ENCODE measurements at regions not wholly inside any gene's neighbourhood (a gene's known extent, or its start where the extent isn't known, plus 50 kb on each side); places are given as distances from the start of the nearest gene placed in this dataset.

- Histone ChIP-seq H2AFZ (ENCODE audit: control insufficient read depth, low read length) (no peak overlapping the region), H3K4me3 (ENCODE audit: control insufficient read depth in 2 of 3, extremely low read depth in 1 of 3, insufficient read depth in 2 of 3, low read depth in 1 of 3, low read length in 3 of 3) (no peak overlapping the region), H3K4me2 (ENCODE audit: control insufficient read depth, extremely low read depth, insufficient read depth, low read depth, low read length) (no peak overlapping the region), H3K4me1 (ENCODE audit: control insufficient read depth, extremely low read depth, insufficient read depth, low read length) (no peaks in the 10 kb centered on the region), H3K36me3 (ENCODE audit: control insufficient read depth in 2 of 2, extremely low read depth in 1 of 2, insufficient read depth in 2 of 2, low read length in 2 of 2) (no peaks in the 10 kb centered on the region), H3K79me2 (ENCODE audit: control insufficient read depth, insufficient read depth, low read length) (no peaks in the 10 kb centered on the region), H3K9me1 (ENCODE audit: control insufficient read depth, extremely low read depth, insufficient read depth, low read length) (no peaks in the 10 kb centered on the region), H4K20me1 (ENCODE audit: control insufficient read depth, extremely low read depth, insufficient read depth, low read length) (no peaks in the 10 kb centered on the region), H3K9me3 (ENCODE audit: control insufficient read depth, low read depth, low read length) (no peaks in the 10 kb centered on the region), H3K27me3 (ENCODE audit: control insufficient read depth, extremely low read depth, insufficient read depth, low read length) (no peaks in the 10 kb centered on the region), H3K27ac (ENCODE audit: control insufficient read depth, insufficient read depth, low read length) (no peak overlapping the region), H3K9ac (ENCODE audit: control insufficient read depth, extremely low read depth, insufficient read depth, low read length) (no peak overlapping the region)
- TF ChIP-seq CTCF (optimal IDR thresholded peaks at IDR 0.05 in 1 of 3, IDR thresholded peaks at IDR 0.05 in 1 of 3, conservative IDR thresholded peaks at IDR 0.05 in 1 of 3; ENCODE audit: extremely low read depth in 1 of 3, insufficient read depth in 2 of 3, low read length in 3 of 3) (no peak), EZH2 (IDR thresholded peaks at IDR 0.05; ENCODE audit: low read length) (no peak)
- dilution Hi-C loops (cut with MboI; ENCODE audit: extremely low pct_ligation_motif_present, low sequenced_read_pairs): no loop called here
- no peak for FAIRE-seq
- DNase-seq (ENCODE audit: low read depth, low spot score): no peak
Measured at GRCh38 chr9:118596374-118597015, 772.7 kb downstream of the BRINP1 start.

- dilution Hi-C loops (cut with MboI; ENCODE audit: extremely low pct_ligation_motif_present, low sequenced_read_pairs): no loop called here
Measured at GRCh38 chr9:118606668-118607067, 762.6 kb downstream of the BRINP1 start.

More at GRCh38 chr9:118606668-118607067, 762.6 kb downstream of the BRINP1 start:
- H3K27ac ChIP-seq (ENCODE audit: control insufficient read depth, insufficient read depth, low read length): no peak overlapping the region
- no peaks in the 10 kb centered on the region for H3K9me3 ChIP-seq (ENCODE audit: control insufficient read depth, low read depth, low read length)
- no peak for TF ChIP-seq CTCF (optimal IDR thresholded peaks at IDR 0.05 in 1 of 3, IDR thresholded peaks at IDR 0.05 in 1 of 3, conservative IDR thresholded peaks at IDR 0.05 in 1 of 3; ENCODE audit: extremely low read depth in 1 of 3, insufficient read depth in 2 of 3, low read length in 3 of 3)
- no peak for TF ChIP-seq EZH2 (IDR thresholded peaks at IDR 0.05; ENCODE audit: low read length)
- no peaks in the 10 kb centered on the region for H3K79me2 ChIP-seq (ENCODE audit: control insufficient read depth, insufficient read depth, low read length)
- no peaks in the 10 kb centered on the region for H3K9me1 ChIP-seq (ENCODE audit: control insufficient read depth, extremely low read depth, insufficient read depth, low read length)
- DNase-seq (ENCODE audit: low read depth, low spot score) (no peak), FAIRE-seq (no peak)
- H3K36me3 ChIP-seq (ENCODE audit: control insufficient read depth in 2 of 2, extremely low read depth in 1 of 2, insufficient read depth in 2 of 2, low read length in 2 of 2): no peaks in the 10 kb centered on the region
- H3K27me3 ChIP-seq (ENCODE audit: control insufficient read depth, extremely low read depth, insufficient read depth, low read length): no peaks in the 10 kb centered on the region
- H4K20me1 ChIP-seq (ENCODE audit: control insufficient read depth, extremely low read depth, insufficient read depth, low read length): no peaks in the 10 kb centered on the region
- H2AFZ ChIP-seq (ENCODE audit: control insufficient read depth, low read length): no peak overlapping the region
- H3K4me2 ChIP-seq (ENCODE audit: control insufficient read depth, extremely low read depth, insufficient read depth, low read depth, low read length): no peak overlapping the region
- no peaks in the 10 kb centered on the region for H3K4me1 ChIP-seq (ENCODE audit: control insufficient read depth, extremely low read depth, insufficient read depth, low read length)
- no peak overlapping the region for H3K4me3 ChIP-seq (ENCODE audit: control insufficient read depth in 2 of 3, extremely low read depth in 1 of 3, insufficient read depth in 2 of 3, low read depth in 1 of 3, low read length in 3 of 3)
- no peak overlapping the region for H3K9ac ChIP-seq (ENCODE audit: control insufficient read depth, extremely low read depth, insufficient read depth, low read length)
